COLO668 (cell line): ENCODE measurements at regions not wholly inside any gene's neighbourhood (a gene's known extent, or its start where the extent isn't known, plus 50 kb on each side); places are given as distances from the start of the nearest gene placed in this dataset.
"Not testable (repeated sequence)": the region's sequence is repeated elsewhere in the genome, so short reads cannot be mapped to it uniquely, and the experiment has no call there.

Experiments
- DNase-seq: peaks from one replicate; lab custom pipeline; 2025; ENCODE audit not compliant: unreplicated experiment; lab: John Stamatoyannopoulos, UW

- DNase-seq: no peak
Measured at GRCh38 chr7:136134503-136134902, 157.3 kb upstream of the MTPN start.

DNA sequence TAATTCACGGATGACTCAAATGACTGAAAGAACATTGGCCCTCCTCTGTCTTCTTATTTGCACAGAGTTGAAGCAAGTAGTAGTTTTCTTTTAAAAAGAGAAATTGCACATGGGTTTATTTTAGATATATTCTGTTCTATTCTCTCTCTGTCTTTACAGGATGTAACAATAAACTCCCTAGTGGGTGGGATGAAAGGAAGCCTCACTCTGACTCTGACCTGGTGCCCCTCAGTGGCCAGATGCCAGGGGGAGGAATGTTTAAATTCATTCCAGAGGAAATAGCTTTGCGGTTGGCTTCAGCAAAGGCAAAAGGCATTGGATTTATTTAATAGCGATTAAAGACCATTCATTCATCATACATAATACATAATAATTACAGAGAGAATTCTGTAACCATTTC is 156.4 kb upstream of the MTPN start:
- no peak for DNase-seq

DNA sequence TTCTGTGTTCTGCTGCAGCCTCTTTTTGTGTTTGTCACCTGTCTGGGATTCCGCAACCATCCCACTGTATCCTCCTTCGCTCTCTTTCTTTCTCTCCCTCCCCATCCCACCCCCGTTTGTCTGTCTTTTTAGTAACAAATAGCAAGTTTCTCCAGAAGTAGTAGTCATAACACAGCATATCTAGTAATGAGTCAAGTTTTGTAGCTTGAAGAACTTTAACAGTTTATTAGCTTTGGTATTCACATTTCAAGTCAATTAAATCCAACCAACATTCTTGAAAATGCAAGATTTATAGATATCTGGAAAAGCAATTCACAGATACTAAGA is 154.1 kb upstream of the MTPN start:
- no peak for DNase-seq

DNA sequence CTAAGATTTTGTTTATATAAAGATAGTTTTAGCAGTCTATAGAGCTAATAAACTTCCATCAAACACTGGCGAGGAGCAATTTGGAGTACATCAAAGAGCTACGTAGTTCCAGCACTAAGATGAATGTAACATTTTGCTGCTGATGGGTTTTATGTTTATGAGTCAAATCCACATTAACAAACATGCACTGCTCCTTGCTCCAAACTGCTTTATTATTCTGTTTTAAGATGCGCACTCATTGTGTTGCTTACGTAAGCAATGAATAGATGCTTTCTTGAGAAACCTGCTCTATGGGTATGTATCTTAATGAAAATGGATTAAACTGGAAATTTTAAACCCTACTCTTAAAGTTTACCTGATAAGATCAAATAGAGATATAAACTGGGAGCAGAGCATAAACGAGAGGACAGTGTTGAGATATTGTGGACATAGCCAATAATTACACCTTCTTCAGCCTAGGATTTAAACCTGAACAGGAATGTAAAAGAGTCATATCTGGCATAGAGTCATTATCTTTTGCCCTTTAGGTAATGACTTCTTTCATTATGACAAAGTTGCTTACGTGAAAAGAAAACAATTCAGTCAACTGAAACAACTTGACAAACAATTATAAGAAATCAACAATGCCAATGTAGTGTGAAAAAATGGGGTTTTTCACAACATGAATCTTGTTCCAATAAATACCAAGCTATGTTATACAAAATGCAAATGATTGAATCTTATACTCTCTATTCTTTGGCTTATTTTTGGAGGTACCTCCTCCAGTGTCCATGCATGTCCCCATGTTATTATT is 153.5 kb upstream of the MTPN start:
- no peak for DNase-seq

GRCh38 chr7:136128050-136128449 is 150.9 kb upstream of the MTPN start:
- DNase-seq: no peak

GRCh38 chr7:136123352-136123751 is 146.2 kb upstream of the MTPN start:
- no peak for DNase-seq

DNA sequence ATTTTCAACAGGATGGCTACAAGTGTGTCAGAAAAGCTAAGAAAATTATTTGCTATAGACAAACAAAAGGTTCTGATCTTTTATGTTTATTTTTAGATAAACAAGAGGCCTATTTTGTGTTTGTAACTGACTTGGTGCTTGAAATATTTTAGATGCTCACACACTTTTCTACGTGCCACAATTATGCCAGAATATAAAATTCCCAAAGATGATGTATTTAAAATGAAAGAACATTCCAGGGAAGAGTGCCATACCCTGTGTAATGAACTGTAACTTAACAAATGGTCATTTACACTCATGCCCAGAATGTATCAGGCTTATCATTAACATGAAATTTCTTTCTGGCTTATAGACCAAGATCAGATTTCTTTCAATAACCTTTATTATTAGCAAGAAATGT is 144.9 kb upstream of the MTPN start:
- DNase-seq: no peak

GRCh38 chr7:136117539-136117938 is 140.4 kb upstream of the MTPN start:
- DNase-seq: no peak

GRCh38 chr7:136116186-136116585 is 139.0 kb upstream of the MTPN start:
- no peak for DNase-seq

DNA sequence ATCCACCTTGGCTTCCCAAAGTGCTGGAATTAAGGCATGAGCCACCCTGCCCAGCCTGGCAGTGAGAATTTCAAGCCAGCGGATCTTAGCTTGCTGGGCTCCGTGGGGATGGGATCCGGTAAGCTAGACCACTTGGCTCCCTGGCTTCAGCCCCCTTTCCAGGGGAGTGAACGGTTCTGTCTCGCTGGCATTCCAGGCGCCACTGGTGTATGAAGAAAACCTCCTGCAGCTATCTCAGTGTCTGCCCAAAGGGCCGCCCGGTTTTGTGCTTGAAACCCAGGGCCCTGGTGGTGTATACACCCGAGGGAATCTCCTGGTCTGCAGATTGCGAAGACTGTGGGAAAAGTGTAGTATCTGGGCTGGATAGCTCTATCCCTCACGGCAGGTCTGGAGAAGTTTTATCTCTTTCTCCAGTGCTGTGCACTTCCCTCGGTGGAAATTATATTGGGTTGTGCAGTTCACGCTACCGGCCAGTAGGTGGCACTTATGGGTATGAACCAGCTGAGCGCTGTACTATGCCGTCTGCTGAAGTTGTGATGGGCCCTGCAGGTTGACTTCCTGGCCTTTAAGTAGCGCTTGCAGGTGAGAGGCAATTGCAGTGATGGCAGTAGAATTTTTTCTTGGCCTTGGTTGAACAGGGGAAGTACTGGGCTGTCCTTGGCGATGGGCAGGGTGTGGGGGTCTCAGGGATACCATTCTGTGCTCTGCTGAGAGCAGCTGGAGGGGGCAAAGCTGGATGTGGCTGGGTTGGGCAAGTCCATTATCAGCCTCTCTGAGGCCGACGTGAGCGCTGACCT is 138.0 kb upstream of the MTPN start:
- DNase-seq: peak; percentile 28

DNA sequence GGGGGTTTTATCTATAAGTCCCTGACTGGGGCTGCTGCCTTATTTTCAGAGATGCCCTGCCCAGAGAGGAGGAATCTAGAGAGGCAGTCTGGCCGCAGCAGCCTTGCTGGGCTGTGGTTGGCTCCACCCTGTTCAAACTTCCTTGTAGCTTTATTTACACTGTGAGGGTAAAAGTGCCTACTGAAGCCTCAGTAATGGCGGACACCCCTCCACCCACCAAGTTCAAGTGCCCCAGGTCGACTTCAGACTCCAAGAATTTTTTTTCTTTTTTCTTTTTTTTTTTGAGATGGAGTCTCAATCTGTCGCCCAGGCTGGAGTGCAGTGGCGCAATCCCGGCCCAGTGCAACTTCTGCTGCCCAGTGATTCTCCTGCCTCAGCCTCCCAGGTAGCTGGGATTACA is 137.3 kb upstream of the MTPN start:
- DNase-seq: not testable (repeated sequence)

DNA sequence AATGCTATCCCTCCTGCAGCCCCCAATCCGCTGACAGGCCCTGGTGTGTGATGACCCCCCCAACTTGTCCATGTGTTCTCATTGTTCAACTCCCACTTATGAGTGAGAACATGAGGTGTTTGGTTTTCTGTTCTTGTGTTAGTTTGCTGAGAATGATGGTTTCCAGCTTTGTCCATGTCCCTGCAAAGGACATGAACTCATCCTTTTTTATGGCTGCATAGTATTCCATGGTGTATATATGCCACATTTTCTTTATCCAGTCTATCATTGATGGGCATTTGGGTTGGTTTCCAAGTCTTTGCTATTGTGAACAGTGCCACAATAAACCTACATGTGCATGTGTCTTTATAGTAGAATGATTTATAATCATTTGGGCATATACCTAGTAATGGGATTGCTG is 131.9 kb upstream of the MTPN start:
- not testable (repeated sequence) for DNase-seq

DNA sequence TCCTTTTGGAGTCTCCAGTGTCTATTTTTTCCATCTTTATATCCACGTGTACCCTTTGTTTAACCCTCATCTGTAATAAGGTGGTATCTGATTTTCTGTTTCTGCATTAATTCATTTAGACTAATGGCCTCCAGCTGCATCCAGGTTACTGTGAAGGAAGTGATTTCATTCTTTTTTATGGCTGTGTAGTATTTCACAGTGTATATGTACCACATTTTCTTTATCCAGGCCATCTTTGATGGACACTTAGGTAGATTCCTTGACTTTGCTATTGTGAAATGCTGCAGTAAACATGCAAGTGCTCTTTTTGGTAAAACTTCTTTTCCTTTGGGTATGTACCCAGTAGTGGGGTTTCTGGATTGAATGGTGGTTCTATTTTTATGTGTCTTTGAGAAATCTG is 128.0 kb upstream of the MTPN start:
- no peak for DNase-seq

DNA sequence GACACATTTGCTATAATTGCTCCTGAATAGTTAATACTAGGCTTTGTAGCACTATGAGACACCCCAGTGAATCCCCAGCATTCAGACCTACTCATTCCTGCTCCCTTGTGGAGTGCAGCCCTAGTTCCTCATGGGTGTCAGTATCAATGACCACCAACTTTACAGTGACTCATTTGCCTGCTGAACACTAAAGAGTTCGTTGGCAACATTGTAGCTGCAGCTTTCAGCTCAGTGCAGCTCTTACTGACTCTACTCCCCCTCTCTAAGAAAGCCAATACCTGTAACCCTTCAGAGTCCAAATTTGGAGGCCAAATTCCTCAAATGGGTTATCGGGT is 127.1 kb upstream of the MTPN start:
- no peak for DNase-seq

GRCh38 chr7:136103545-136104268 is 126.5 kb upstream of the MTPN start:
- no peak for DNase-seq

DNA sequence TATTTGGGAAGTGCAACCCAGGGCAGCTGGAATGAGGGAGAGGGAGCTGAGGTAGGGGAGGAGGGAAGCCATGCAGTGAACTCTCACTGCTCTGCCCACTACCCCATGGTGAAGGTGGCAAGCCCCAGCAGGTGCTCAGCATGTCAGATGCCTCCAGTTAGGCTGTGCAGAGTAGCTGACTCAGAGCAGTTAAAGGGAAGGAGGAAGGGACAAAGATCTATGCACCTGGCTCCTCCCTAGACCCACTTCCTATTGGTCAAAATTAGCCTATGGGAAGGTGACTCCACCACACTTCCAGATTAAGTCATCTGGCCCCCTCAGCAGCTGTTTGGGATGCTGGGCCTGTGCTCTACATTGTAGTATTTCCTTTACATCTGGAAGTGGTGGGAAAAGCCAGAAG is 125.7 kb upstream of the MTPN start:
- no peak for DNase-seq

DNA sequence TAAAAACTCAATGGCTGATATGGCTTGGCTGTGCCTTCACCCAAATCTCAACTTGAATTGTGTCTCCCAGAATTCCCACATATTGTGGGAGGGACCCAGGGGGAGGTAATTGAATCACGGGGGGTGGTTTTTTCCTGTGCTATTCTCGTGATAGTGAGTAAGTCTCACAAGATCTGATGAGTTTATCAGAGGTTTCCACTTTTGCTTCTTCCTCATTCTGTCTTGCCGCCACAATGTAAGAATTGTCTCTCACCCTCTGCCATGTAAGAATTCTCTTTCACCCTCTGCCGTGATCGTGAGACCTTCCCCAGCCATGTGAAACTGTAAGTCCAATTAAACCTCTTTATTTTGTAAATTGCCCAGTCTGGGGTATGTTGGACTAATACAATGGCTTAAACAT is 115.6 kb upstream of the MTPN start:
- not testable (repeated sequence) for DNase-seq

GRCh38 chr7:136087881-136088280 is 110.7 kb upstream of the MTPN start:
- no peak for DNase-seq

DNA sequence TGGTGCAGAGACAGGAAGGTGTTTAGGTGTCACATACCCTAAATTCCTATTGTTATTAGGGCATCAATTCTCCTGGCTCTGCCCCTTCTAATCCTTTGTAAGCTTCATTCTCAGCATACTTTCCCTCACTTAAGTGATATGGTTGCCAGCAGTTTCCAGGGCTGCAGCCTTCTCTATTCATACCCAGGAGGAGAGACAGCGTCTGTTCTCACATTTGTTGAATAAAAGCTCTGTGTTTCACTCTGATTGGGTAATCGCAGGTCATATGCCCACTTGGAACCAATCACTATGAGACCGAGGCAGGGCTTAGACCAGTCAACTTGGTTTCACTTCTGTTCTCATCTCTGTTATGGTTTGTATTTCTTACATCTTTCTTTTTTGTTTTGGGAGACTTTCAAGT is 109.6 kb upstream of the MTPN start:
- DNase-seq: no peak

- DNase-seq: no peak
Measured at GRCh38 chr7:136079934-136080333, 102.8 kb upstream of the MTPN start.

GRCh38 chr7:136079478-136079892 is 102.3 kb upstream of the MTPN start:
- DNase-seq: no peak

GRCh38 chr7:136079066-136079465 is 101.9 kb upstream of the MTPN start:
- no peak for DNase-seq
